Kasumi-1 (cell line): ENCODE measurements at regions not wholly inside any gene's neighbourhood (a gene's known extent, or its start where the extent isn't known, plus 50 kb on each side); places are given as distances from the start of the nearest gene placed in this dataset.
"Not testable (repeated sequence)": the region's sequence is repeated elsewhere in the genome, so short reads cannot be mapped to it uniquely, and the experiment has no call there.

ENCODE experiments used
- DNase-seq, 2 experiments: peaks; one replicate each; lab custom pipeline; 2025; lab: John Stamatoyannopoulos, UW

- DNase-seq = peak; percentile 20 to 35
Measured at GRCh38 chr2:226325526-226325925, 474.1 kb downstream of the IRS1 start.

DNA sequence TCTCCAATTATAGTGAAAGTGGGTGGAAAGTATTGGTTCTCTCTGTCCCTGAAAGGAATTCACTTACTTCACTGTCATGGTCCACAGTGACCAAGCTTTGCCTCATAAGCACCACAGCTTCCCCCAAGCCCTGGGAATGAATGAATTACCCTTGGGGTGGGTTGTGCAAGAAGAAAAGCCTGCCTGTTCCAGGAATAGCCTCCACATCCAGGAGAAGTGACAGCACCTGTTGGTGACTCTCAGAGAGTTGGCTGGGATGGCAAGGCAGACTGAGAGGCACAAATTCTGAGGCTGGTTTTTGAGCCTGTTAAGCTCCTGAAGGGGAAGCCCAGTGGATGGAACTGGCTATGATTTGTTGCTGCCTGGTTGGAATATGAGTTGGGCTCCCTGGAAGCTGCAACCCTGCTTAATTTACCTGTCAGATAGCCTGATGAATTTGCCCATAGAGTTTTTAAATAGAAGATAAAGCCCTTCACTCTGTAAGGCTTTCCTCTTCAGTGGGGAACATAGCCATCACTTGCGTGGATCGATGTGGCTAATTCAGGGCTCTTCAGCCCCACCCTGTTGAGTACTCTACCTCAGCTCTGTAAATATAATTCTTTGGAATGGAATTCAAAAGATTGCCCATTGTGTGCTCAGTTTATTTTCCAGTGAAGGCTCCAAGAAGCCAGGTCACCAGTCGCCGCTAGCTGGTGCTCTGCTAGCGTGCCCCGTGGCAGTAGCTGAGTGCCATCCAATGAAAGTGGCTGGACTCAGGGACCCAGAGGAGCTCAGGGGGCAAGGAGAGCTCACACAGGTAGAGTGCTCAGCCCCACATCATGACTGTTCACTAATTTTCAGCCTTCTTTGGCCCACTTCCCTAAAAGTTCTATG lies 479.3 kb downstream of the IRS1 start:
- no peak for DNase-seq

GRCh38 chr2:226317970-226318369 lies 481.6 kb downstream of the IRS1 start:
- DNase-seq = no peak

- DNase-seq = no peak
Measured at GRCh38 chr2:226313060-226313459, 486.6 kb downstream of the IRS1 start.

DNA sequence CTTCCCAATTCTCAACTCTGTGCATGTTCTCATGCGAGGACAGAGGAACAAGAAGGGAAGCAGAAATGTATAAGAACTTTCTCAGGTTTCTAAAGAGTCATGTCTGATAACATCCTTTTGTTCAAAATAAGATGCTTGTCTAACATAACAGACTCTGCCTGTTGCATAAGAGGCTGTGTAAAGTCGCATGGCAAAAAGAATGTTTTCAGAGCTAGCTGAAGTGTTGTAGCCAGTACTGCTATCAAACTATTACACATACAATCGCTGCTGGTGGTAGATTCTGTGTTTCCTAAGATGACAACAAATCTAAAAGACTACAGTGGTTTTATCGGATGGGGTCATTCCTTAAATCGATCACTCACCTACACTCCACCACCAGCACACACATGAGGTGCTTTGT lies 487.5 kb downstream of the IRS1 start:
- no peak for DNase-seq

DNA sequence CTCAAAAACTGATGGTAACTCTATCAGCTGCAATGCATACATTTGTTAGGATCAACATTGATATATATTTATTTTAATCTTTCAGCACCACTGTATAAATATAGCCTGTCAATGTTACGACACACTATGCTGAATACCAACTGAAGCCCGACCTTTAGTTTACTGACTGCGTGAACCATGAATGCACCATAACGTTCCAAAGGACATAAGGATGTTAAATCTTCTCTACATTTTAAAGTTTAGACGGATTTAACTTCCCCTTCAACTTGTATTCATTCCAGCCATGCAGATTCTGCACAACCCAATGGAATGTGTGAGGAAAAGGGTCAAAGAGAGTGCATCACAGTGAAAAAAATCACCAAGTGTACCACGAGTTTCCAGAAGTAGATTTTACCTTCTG lies 489.5 kb downstream of the IRS1 start:
- DNase-seq = no peak

DNA sequence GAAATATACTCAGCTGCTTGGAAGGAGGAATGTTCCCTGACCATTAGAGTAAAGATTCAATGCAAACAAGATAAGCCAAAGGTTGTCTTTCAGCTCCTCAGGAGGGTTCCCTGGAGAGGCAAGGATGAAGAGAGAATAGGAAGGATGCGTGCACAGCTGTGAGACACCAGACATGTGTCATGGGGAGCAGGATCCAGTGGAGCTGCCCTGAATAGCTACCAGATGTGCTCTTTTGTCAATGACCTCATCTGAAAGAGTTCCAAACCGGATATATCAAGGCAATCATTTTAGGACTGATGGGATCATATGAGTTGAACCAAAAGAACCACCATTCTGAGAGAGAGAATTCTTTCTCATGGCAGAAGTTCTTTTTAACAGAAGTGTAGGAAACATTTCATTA lies 490.6 kb downstream of the IRS1 start:
- no peak for DNase-seq

DNA sequence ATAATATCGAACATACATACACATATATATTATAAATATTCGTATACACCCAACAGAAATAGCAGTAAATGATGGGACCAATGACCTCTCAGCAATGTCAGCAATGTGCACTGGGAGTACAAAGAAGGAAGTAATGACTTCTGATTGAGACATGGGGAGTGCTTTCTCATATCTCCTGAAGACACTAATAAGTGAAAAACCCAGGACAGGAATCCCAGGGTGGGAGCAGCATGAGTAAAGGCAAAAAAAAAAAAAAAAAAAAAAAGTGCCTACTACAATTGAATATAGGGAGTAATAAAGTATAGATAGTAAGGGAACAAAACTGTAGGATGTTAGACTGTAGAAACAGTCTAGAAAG lies 491.3 kb downstream of the IRS1 start:
- DNase-seq = no peak

GRCh38 chr2:226307487-226308322 lies 491.9 kb downstream of the IRS1 start:
- DNase-seq = no peak

DNA sequence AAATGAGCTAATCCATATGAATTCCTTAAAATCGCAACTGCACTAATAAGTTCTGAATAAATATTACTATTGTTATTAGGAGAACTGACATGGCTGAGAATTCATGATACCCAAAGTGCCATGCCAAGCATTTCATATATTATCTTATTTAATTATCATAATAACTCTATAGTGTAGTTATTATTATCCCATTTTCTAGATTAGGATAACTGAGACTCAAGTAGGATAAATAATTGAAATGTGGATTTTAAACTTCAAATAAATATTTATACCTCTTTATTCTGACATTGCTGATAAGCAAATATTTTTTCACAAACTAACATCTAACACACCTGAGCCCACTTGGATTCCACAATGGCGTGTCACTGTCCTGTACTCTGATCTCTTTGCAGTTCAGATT lies 492.7 kb downstream of the IRS1 start:
- DNase-seq = no peak

GRCh38 chr2:226304308-226304707 lies 495.3 kb downstream of the IRS1 start:
- DNase-seq = peak in 1 of 2 experiments; percentile 12

DNA sequence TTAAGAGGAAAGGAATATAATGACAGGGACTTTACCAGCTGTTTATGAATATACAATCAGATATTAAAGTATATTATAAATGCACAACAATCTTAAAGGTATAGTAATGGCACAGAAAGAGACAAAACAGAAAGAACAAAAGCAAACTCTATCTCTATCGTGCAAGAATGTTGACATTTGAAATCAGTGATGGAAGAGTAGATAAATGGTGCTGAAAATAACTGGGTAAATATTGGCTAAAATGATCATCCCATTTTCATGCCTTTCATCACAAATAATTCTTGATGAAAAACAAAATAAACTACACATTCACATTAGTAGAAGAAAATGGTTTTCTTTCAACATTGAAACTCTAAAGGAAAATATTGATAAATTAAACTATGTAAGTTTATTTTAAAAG lies 495.9 kb downstream of the IRS1 start:
- DNase-seq = no peak

GRCh38 chr2:226300196-226300886 lies 499.3 kb downstream of the IRS1 start:
- DNase-seq = no peak

GRCh38 chr2:226299771-226300170 lies 499.8 kb downstream of the IRS1 start:
- no peak for DNase-seq

GRCh38 chr2:226295681-226296080 lies 503.9 kb downstream of the IRS1 start:
- DNase-seq = no peak

GRCh38 chr2:226295123-226295522 lies 504.5 kb downstream of the IRS1 start:
- DNase-seq = no peak

DNA sequence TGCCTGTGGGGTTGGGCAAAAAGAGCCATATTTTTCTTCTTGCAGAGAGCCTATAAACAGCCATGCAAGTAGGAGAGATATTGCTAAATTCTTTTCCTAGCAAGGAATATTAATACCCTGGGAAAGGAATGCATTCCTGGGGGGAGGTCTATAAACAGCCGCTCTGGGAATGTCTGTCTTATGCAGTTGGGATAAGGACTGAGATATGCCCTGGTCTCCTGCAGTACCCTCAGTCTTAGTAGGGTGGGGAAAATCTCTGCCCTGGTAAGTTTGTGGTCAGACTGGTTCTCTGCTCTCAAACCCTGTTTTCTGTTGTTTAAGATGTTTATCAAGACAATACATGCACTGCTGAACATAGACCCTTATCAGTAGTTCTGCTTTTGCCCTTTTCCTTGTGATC lies 508.3 kb downstream of the IRS1 start:
- DNase-seq = not testable (repeated sequence)

DNA sequence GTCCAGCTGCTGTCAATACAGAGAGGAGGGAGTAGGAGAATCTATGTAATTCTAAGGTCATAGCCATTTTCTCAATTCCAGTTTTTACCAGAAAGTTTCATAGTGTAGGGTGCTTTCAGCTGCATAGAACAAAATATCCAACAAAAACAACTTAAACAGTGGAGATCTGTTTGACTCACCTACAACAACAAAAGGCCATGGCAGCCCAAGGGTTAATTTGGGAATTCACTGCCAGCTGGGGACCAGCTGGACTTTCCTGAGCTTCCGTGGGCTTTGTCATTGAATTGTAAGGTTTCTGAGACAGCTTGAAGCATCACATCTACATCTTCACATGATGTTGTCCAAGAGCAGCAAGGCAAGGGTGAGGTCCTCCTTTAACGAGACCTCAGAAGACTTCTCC lies 512.7 kb downstream of the IRS1 start:
- no peak for DNase-seq

- no peak for DNase-seq
Measured at GRCh38 chr2:226283796-226284195, 515.8 kb downstream of the IRS1 start.

GRCh38 chr2:226282151-226282550 lies 517.5 kb downstream of the IRS1 start:
- no peak for DNase-seq

DNA sequence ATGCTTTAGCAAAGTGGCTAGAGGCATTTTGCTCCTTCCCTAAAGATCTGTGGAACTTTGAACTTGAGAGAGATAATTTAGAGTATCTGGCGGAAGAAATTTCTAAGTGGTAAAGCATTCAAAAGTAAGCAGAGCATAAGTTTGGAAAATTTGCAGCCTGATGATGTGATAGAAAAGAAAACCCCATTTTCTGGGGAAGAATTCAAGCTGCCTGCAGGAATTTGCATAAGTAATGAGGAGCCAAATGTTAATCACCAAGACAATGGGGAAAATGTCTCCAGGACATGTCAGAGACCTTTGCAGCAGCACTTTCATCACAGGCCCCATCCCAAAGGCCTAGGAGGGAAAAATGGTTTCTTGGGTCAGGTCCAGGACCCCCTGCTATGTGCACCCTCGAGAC lies 519.5 kb downstream of the IRS1 start:
- DNase-seq = not testable (repeated sequence)

- no peak for DNase-seq
Measured at GRCh38 chr2:226275215-226275614, 524.4 kb downstream of the IRS1 start.

- no peak for DNase-seq
Measured at GRCh38 chr2:226274143-226274542, 525.5 kb downstream of the IRS1 start.
